Esophagus muscularis mucosa (tissue), 4 donors: ENCODE measurements at regions not wholly inside any gene's neighbourhood (a gene's known extent, or its start where the extent isn't known, plus 50 kb on each side); places are given as distances from the start of the nearest gene placed in this dataset.

Source experiments
- CTCF ChIP-seq, 3 experiments: fragments of 200-600 bp in 2 of 3; fragments of 450-650 bp in 1 of 3; sonication (generic) in 2 of 3; IDR thresholded peaks; one replicate each; pipeline ENCODE4 v1.5.1; 2017 to 2019; ENCODE audit warnings: antibody characterized with exemption in 3 of 3, mild to moderate bottlenecking in 2 of 3, moderate library complexity in 1 of 3
- EP300 ChIP-seq: sonication (generic); formaldehyde crosslinking; IDR thresholded peaks from one replicate; pipeline ENCODE4 v1.6.1; 2017; ENCODE audit warnings: antibody characterized with exemption
- POLR2A ChIP-seq: fragments of 450-650 bp; IDR thresholded peaks from one replicate; pipeline ENCODE4 v1.6.1; 2017; ENCODE audit warnings: antibody characterized with exemption, moderate library complexity, mild to moderate bottlenecking, low read depth
- POLR2AphosphoS5 ChIP-seq, 2 donors: sonication (generic); formaldehyde crosslinking; IDR thresholded peaks; one replicate each; pipeline ENCODE4 v1.6.1; 2017; ENCODE audit warnings: antibody characterized with exemption in 2 of 2

- no peak for TF ChIP-seq CTCF (IDR thresholded peaks at IDR 0.05)
- TF ChIP-seq POLR2AphosphoS5 (IDR thresholded peaks at IDR 0.05) = no peak
- no peak for TF ChIP-seq POLR2A
- TF ChIP-seq EP300 = no peak
Measured at GRCh38 chr12:90593596-90594295, 361.2 kb downstream of the CCER1 start.
